ENCODE measurements at regions not wholly inside any gene's neighbourhood (a gene's known extent, or its start where the extent isn't known, plus 50 kb on each side); places are given as distances from the start of the nearest gene placed in this dataset.

DNA sequence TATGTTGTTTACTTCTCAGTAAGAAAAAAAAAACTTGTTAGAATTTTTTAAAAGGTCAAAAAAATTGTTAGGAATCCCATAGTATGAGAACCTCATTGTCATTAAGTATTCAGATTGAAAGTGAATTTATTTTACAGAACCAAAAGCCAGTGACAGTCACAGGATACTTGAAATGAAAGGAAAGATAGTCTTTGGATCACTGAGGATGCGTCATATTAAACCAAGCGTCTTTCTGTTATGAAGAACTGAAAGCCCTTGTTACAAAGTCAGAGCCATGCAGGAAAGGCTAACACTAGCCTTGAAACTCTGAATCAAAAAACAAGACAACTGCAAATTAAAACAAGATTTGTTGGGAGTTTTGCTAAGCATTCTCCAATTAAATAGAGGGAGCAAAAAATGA lies 1348.0 kb upstream of the SLC10A2 start:
- Histone ChIP-seq H3K9me1 (ENCODE audit: insufficient read depth, low read length) (no peaks in the 10 kb centered on the region), H2AK5ac (ENCODE audit: low read depth, low read length) (no peak overlapping the region), H4K5ac (ENCODE audit: low read depth, low read length) (no peak overlapping the region), H4K20me1 (ENCODE audit: insufficient read depth, low read length) (no peaks in the 10 kb centered on the region), H2AK9ac (replicated peaks; ENCODE audit: low read depth, low read length, poor library complexity) (no peak overlapping the region), H3K4me1 (ENCODE audit: control insufficient read depth, insufficient read depth, low read length) (no peaks in the 10 kb centered on the region), H3K9me3 (ENCODE audit: control insufficient read depth, insufficient read depth, low read length) (no peaks in the 10 kb centered on the region), H3K36me3 (ENCODE audit: control insufficient read depth, insufficient read depth, low read length) (no peaks in the 10 kb centered on the region), H3K27me3 (ENCODE audit: control insufficient read depth, insufficient read depth, low read length) (no peaks in the 10 kb centered on the region), H4K8ac (ENCODE audit: low read depth in 2 of 2, low read length in 2 of 2) (no peak overlapping the region), H4K91ac (ENCODE audit: insufficient read depth, low read depth, low read length) (no peak overlapping the region), H3K56ac (ENCODE audit: extremely low read depth, insufficient read depth, low read length) (no peak overlapping the region), H3K4me2 (ENCODE audit: low read depth, low read length) (no peak overlapping the region), H3K9ac (ENCODE audit: low read depth, low read length) (no peak overlapping the region), H3K23ac (ENCODE audit: low read depth, low read length) (no peak overlapping the region), H2BK120ac (ENCODE audit: low read depth, low read length) (no peak overlapping the region), H3K79me1 (ENCODE audit: low read depth in 1 of 2, low read length in 2 of 2) (no peaks in the 10 kb centered on the region), H2BK15ac (ENCODE audit: low read depth, low read length) (no peak overlapping the region), H2BK20ac (ENCODE audit: low read depth, low read length) (no peak overlapping the region), H3K14ac (replicated peaks; ENCODE audit: low read depth, low read length) (no peak overlapping the region), H2AFZ (replicated peaks; ENCODE audit: low read length, poor library complexity) (no peak overlapping the region), H3K4me3 (ENCODE audit: insufficient read depth, low read depth, low read length) (no peak overlapping the region), H3K27ac (ENCODE audit: insufficient read depth, low read length) (no peak overlapping the region), H3K4ac (ENCODE audit: low read depth, low read length) (no peak overlapping the region), H3K18ac (ENCODE audit: low read depth, low read length) (no peak overlapping the region), H2BK5ac (ENCODE audit: low read depth, low read length, poor library complexity, severe bottlenecking) (no peak overlapping the region)
- no TSS peak for BruUV-seq (replicated peaks)
- TF ChIP-seq RCOR1 (IDR thresholded peaks at IDR 0.05; ENCODE audit: insufficient replicate concordance, low read length) = no peak
- TF ChIP-seq CEBPB (IDR thresholded peaks at IDR 0.05; ENCODE audit: low read depth, low read length) = no peak
- no peak for TF ChIP-seq RAD21 (IDR thresholded peaks at IDR 0.05; ENCODE audit: low read length)
- TF ChIP-seq MAFK (IDR thresholded peaks at IDR 0.05; ENCODE audit: low read depth, low read length) = no peak
- TF ChIP-seq POLR2A (IDR thresholded peaks at IDR 0.05; ENCODE audit: low read depth, low read length) = no peak
- TF ChIP-seq ELK1 (IDR thresholded peaks at IDR 0.05; ENCODE audit: borderline replicate concordance, low read depth, low read length) = no peak
- TF ChIP-seq NFE2L2 (IDR thresholded peaks at IDR 0.05; ENCODE audit: low read depth, low read length) = no peak
- TF ChIP-seq BHLHE40 (IDR thresholded peaks at IDR 0.05; ENCODE audit: low read depth, low read length) = no peak
- no peak for TF ChIP-seq CHD1 (IDR thresholded peaks at IDR 0.05; ENCODE audit: low read depth, low read length)
- ChIA-PET CTCF (no interaction called here), POLR2A (ENCODE audit: unreplicated experiment) (no interaction called here)
- ATAC-seq (ENCODE audit: low read depth) = no peak
- dilution Hi-C loops (cut with HindIII; ENCODE audit: low sequenced_read_pairs, unreplicated experiment) = no loop called here
- no peak for DNase-seq
- intact Hi-C loops (cut with micrococcal nuclease) = no loop called here
- in situ Hi-C loops (cut with MboI; ENCODE audit: low sequenced_read_pairs) = no loop called here
- no CpG with 5 or more reads among the region's 2 CpGs for WGBS, 2 experiments (ENCODE audit: extremely low coverage in 2 of 2, insufficient read length in 1 of 2)

Measured in IMR-90 (cell line).